ENCODE measurements at regions not wholly inside any gene's neighbourhood (a gene's known extent, or its start where the extent isn't known, plus 50 kb on each side); places are given as distances from the start of the nearest gene placed in this dataset.

- TF ChIP-seq CTCF (IDR thresholded peaks at IDR 0.05 in 4 of 5, conservative IDR thresholded peaks at IDR 0.05 in 1 of 5) (no peak), POLR2A (IDR thresholded peaks at IDR 0.05) (no peak)
Observed at GRCh38 chr13:48784916-48785548, 131.3 kb downstream of the CYSLTR2 start.
